ELR (cell line): ENCODE measurements at regions not wholly inside any gene's neighbourhood (a gene's known extent, or its start where the extent isn't known, plus 50 kb on each side); places are given as distances from the start of the nearest gene placed in this dataset.

ENCODE experiments used
- DNase-seq: peaks from one replicate; pipeline ENCODE4 v3.0.0-alpha.2; 2015; ENCODE audit warnings: low read depth

GRCh38 chr3:111473550-111473949 lies 68.4 kb upstream of the CD96 start:
- DNase-seq = peak; percentile 8

DNA sequence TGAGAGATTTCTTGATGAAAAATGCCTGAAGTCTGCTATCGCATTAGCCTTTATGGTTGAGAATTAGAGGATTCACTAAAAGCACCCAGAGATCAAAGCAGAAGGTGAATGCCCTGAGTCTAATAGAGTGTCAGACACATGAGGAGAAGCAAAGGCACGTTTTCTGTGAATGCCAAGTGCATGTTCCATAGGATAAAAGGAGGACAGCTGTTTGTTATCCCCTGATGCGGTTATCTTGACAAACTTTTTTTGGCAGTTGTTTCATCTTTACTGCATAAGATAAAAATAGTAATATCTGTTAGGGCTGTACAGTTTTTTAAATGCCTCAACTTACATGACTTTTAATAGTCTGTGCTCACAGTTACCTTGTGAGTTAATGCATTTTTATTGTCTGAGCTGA lies 65.3 kb upstream of the CD96 start:
- DNase-seq = no peak

GRCh38 chr3:111480091-111480490 lies 61.9 kb upstream of the CD96 start:
- DNase-seq = no peak

DNA sequence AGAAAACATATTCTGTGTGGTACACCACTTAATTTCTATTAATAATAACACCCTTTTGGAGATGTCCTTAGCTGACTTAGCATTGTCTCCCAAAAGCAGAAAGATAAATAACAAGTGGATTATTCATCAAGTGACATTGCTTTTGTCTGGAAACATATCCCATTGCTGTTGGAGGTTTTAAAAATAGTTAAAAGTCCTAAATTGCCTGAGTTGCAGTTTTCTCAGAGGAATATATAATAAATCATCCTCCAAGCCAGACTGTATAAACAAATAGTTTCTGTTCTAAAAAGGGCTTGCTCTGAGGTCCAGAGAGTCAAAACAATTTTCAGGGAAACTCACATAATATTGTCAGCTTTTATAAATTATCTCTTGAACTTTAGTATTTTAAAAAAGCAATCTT lies 60.4 kb upstream of the CD96 start:
- no peak for DNase-seq

DNA sequence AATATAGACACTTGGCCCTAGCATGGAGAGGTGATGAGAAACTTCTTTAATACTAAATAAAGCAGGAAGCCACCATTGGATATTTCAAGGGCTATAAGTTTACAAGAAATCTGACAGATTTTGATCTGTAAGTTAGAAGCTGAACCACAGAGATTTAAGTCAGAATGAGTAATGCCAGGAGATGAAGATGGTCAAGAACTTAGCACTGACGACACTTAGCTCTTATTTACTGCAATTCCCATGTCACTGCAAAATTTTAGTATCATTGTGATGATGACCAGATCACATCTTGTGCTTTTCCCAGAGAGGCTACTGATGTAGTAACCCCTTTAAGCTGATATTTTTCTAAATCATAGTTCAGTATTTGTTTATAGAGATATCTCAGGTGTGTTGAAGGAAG lies 59.4 kb upstream of the CD96 start:
- DNase-seq = no peak

DNA sequence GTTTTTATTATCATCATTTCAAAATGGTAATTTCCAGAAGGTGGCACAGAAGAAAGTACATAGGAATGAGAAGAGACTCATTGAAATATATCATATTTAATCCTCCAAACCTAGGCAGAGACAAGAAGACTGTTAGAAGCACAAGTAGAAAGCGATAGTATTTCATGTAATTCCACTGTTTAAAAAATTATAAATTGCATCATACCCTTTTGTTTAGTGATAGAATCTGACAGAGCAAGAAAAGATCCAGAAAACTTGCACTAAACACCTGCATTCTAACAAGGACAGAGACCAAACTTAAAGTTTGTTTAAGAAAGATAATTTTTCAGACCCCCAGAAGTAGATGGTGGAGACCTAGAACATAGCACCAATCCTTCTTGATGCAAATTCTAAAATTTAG lies 56.9 kb upstream of the CD96 start:
- no peak for DNase-seq
